ENCODE measurements at regions not wholly inside any gene's neighbourhood (a gene's known extent, or its start where the extent isn't known, plus 50 kb on each side); places are given as distances from the start of the nearest gene placed in this dataset.

GRCh38 chr2:15794608-15795134, 145.7 kb upstream of the MYCN start (continued):
- no peak for TF ChIP-seq ZNF532 (CRISPR knock-in tag; IDR thresholded peaks at IDR 0.05; ENCODE audit: borderline replicate concordance)
- TF ChIP-seq FOXK1 (CRISPR knock-in tag; IDR thresholded peaks at IDR 0.05), result no peak
- no peak for TF ChIP-seq MAX (CRISPR knock-in tag; IDR thresholded peaks at IDR 0.05)
- TF ChIP-seq MYBL2 (CRISPR knock-in tag; IDR thresholded peaks at IDR 0.05), result no peak
- no peak for TF ChIP-seq GABPB1 (CRISPR knock-in tag; IDR thresholded peaks at IDR 0.05)
- no peak for TF ChIP-seq ZNF263 (CRISPR knock-in tag; IDR thresholded peaks at IDR 0.05; ENCODE audit: low read depth)
- TF ChIP-seq ZBTB43 (CRISPR knock-in tag; IDR thresholded peaks at IDR 0.05), result no peak
- TF ChIP-seq ATF1 (CRISPR knock-in tag; IDR thresholded peaks at IDR 0.05), result no peak
- TF ChIP-seq NFE2L1 (CRISPR knock-in tag; IDR thresholded peaks at IDR 0.05), result no peak
- no peak for TF ChIP-seq FOXP4 (CRISPR knock-in tag; IDR thresholded peaks at IDR 0.05)

- CTCF ChIA-PET, result interaction anchor here (0.5 to 2.3 kb wide), 7 partner anchors 14 to 712 kb away, joined by 3 to 7 read pairs (median 3); no protein-coding TSS in a partner anchor
- ATAC-seq (no peak), DNase-seq (ENCODE audit: low spot score) (no peak)
- H3K4me1 Mint-ChIP-seq, result peaks cover 14% of the 10 kb centered on the region
- POLR2A ChIA-PET, result no interaction called here
- H3K9me3 Mint-ChIP-seq, result no peaks in the 10 kb centered on the region
- no peaks in the 10 kb centered on the region for H3K27me3 Mint-ChIP-seq (ENCODE audit: low read depth)
- no peaks in the 10 kb centered on the region for H3K36me3 Mint-ChIP-seq
- H3K4me3 Mint-ChIP-seq, result no peak overlapping the region
- H3K27ac Mint-ChIP-seq, result no peak overlapping the region
- TF ChIP-seq ERG (CRISPR knock-in tag; IDR thresholded peaks at IDR 0.05) (no peak), ZNF512 (CRISPR knock-in tag; IDR thresholded peaks at IDR 0.05; ENCODE audit: borderline replicate concordance) (no peak), ZMAT4 (CRISPR knock-in tag; IDR thresholded peaks at IDR 0.05) (no peak), ZSCAN18 (CRISPR knock-in tag; IDR thresholded peaks at IDR 0.05) (no peak), TP53 (CRISPR knock-in tag; IDR thresholded peaks at IDR 0.05) (no peak), JAZF1 (CRISPR knock-in tag; IDR thresholded peaks at IDR 0.05) (no peak), CREB1 (CRISPR knock-in tag; IDR thresholded peaks at IDR 0.05) (no peak), FOXP1 (CRISPR knock-in tag; IDR thresholded peaks at IDR 0.05; ENCODE audit: borderline replicate concordance) (no peak), SMAD4 (CRISPR knock-in tag; IDR thresholded peaks at IDR 0.05) (no peak), ZNF121 (CRISPR knock-in tag; IDR thresholded peaks at IDR 0.05) (no peak), NR1H2 (CRISPR knock-in tag; IDR thresholded peaks at IDR 0.05) (no peak), ZBTB21 (CRISPR knock-in tag; IDR thresholded peaks at IDR 0.05; ENCODE audit: borderline replicate concordance) (no peak), GRHL2 (CRISPR knock-in tag; IDR thresholded peaks at IDR 0.05; ENCODE audit: insufficient replicate concordance, severe bottlenecking) (no peak), ZNF396 (CRISPR knock-in tag; IDR thresholded peaks at IDR 0.05; ENCODE audit: borderline replicate concordance) (no peak), MAX (CRISPR knock-in tag; IDR thresholded peaks at IDR 0.05) (no peak)
Observed at GRCh38 chr2:15795426-15795825, 144.9 kb upstream of the MYCN start.
